Umbilical cord (tissue), 1 donor: ENCODE measurements at regions not wholly inside any gene's neighbourhood (a gene's known extent, or its start where the extent isn't known, plus 50 kb on each side); places are given as distances from the start of the nearest gene placed in this dataset.
A peak's percentile ranks its signal among the peaks of the same experiment; 100 is the strongest.

Experiments
- DNase-seq: peaks from one replicate; pipeline ENCODE4 v3.0.0-alpha.2; 2015; ENCODE audit warnings: low spot score

DNA sequence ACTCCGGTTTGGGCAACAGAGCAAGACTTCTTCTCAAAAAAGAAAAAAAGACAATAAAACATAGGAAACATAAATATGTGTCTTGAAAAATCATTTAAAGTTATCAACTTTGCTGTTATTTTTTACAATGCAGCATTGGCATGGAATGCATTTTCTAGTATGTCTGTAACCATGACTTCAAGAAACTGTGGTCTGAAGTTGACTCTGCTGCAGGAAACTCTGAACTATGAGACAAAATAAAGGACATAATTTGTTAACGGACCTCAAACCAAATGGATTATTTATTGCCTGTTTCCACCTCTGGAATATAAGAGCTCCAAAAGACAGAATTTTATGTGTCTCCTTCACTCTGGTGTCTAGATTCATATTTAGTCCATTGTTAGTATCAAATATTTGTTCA lies 79.1 kb downstream of the TRIB2 start:
- no peak for DNase-seq

DNA sequence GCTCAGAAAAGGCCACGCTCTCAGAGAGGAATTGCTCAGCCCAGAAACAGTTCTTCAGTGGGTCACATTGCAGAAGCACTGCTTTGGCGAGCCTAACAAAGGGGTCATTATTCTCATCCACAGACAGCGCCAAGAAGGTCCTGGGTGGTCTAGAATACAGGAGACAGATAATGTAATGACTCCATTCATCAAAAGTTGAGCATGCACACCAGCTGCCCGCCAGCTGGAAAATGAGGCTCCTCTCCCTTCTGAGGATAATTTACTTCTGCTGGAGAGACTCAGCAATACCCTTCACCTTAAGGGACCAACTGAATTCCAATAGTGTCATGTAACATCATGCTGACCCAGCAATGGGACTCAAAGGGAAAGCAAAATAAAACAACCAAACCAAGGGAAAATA lies 79.9 kb downstream of the TRIB2 start:
- no peak for DNase-seq

DNA sequence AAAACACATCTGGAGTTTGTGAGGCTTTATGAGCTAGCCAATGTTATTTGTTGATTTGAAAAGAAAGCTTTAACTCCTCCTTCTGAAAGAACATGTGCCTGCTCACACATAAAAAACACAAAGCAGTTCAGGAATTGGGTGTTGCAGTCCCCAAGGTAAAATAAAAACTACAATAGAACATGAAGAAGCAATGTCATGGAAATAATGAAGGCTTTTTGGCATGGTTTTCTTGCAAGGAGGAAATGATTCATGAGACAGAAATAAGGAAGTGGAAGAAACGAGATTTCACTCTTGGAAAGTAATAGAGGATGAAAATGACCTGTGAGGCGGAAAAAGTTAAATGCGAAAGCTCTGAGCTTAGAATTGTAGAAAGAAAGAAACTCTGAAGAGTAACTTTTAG lies 81.1 kb downstream of the TRIB2 start:
- peak; percentile 40 for DNase-seq

DNA sequence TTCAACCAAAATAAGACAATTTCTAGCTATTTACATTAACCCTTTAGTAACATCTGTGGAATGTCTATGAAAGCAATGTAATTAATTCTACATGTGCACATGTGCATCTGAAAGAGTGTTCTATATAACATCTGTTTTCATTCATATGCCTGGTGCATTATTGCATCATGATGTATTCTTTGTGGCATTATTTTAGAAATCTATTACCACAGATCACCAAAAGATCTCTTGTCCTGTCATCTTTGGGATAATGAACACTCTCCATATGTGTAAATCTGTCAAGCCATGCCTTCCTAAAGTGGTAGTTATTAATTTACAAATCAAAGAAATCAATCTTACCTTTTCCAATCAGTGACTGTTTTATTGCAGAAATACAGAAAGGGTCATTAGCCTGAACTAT lies 86.9 kb downstream of the TRIB2 start:
- DNase-seq: no peak

DNA sequence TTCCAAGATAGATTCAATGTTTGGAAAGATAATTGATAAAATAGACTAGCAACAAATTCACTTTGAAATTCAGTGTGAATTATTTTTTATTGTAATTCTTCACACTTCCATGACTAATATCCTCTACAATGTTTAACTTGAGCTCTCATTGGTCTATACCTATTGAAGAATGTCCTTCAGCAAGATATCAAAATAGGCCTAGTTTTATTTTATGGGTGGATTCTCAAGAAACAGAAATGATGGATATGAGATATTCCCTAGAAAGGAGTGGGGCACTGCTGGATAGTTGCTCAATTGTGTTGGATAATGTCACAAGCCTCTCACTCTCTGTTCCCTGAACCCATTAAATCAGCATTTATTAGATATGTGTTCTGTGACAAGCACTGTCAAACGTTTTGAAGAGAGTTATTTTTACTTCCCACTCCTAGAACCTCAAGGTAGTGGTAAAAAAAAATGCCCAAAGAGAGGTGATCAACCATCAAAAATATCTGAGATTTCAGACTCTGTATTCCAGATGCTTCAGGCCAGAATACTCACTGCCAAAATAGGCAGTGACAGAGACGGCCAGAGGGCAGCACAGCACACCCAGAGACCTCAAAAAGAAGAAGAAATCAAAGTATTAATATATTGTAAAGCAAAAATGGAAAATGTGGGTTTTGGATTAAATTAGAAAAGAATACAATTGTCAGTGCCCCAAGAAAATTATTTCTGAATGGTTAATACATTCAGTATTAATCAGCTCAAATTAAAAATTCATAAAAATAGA lies 87.5 kb downstream of the TRIB2 start:
- no peak for DNase-seq

DNA sequence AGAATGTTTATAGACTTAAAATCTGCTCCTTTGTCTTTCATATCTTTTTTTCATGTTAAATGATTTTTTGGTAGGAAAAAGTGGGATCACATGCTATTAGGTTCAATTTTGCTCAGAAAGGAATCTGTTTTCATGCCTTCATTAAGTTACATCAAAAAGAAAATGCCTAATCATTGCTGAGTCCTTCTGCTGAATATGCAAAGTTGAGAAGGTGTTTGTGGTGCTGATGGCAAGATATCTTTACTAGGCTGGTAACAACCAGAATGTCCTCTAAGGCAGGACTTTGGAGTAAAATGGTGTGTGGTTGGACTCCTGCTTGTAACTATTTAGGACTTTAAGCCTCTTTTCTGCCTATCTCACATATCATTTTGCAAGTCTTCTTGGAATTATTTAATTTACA lies 88.3 kb downstream of the TRIB2 start:
- DNase-seq: no peak

DNA sequence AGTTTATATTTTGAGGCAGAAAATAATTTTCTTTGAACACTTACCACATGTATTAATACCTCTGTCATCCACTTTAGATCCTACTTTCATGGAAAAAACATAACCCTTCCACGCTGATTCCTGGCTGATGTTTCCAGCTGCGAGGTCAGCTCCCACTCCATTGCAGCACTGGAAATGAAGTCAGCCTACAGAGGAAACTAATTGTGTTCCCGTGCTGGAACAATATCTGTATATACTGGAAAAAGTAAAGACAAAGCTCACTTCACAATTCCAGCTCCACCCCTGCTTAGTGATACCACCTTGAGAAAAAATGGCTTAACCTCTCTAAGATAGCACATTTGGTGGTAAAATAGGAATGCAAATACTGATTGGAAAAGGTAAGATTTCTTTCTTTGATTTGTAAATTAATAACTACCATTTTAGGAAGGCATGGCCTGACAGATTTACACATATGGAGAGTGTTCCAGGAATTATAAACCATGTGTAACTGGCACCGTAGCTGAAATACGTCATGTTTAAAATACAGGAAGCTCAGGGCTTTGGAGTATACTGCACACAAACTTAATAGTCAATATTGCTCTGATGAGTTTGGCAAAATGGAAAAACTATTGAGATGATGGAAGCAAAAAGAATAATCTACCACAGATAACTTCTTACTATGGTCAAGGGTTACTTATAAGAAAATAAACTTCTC lies 90.0 kb downstream of the TRIB2 start:
- DNase-seq: peak; percentile 31

DNA sequence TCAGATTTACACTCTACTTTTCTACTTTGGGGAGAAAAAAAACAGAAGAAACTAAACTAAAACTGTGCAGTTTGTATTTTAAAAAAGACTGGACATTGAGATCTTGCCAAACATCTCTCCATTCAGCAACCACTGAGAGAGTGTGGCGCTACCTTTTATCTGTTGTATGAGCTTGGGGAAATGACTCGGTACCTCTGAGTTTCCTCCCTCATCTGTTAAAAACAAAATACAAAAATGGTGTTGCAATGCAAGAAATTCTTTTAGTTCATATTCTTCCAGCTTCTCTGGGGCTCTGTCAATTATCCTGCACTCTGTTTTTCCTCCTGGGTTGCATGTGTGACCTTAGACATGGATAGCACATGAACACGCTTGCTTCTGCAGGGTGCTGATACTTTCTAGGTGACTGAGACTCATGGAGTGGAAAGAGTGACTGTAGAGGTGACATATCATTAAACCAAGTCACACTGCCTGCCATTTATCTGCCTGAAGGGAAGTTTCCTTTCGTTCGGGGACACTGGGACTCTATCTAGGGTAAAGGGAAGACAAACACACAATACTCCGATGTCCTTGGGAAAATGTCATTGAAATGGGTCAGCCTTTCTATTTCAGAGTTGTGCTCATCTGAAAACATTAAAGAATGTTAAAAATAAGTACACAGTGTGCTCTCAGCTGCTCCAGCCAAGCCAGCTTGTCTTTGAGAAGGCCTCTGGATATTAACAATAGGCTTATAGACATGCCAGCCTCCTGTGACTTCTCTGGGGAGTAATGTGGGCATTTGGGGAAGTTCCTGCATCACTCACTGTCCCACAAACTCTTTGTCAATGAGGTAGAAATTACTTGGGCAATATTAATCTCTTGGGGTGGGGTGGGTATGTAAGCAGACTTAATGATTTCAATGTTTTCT lies 91.4 kb downstream of the TRIB2 start:
- DNase-seq: no peak

DNA sequence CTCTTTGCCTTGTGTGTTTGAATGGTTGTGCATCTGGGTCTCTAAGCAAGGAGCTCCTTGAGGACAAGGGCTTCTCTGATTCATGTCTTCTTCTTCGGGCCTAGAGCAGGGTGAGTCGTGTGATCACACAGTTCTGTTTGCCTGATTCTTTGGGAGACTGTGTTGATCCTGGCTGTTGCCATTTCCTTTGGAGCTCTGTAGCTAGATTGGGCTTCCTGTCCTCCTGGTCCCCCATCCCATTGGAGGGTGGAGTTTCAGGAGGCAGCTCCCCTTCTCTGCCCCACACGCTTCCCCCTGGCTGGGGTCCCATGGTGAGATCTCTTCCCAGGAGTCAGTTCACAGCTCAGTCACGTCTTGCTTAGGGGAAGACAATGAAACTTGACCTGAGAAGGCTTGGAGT lies 92.8 kb downstream of the TRIB2 start:
- DNase-seq: no peak

DNA sequence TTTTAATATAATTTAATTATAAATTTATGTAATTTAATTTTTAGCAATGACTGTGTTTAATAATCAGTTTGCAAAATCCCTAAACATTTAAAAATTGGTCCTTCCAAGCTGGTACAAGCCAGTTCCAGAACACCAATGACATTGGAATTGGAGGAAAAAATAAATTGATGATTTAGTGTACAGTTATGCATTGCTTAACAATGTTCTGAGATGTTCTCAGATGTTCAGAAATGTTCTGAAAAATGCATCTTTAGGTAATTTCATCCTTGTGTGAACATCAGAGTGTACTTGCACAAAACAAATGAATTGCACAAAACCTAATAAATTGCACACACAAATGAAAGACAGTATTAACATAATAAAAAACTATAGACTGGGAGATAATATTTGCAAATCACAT lies 95.2 kb downstream of the TRIB2 start:
- no peak for DNase-seq

DNA sequence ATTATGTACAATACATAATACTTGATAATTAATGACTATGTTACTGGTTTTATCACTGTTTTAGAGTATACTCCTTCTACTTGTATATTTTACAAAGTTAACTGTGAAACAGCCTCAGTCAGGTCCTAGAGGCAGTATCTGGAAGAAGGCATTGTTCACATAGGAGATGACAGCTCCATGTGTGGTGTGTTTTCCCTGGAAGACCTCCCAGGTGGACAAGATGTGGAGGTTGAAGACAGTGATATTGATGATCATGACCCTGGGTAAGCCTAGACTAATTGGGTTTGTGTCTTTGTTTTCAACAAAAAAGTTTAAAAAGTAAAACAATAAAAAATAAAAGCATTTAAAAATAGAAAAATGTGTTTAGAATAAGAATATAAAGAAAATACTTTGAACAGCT lies 96.4 kb downstream of the TRIB2 start:
- DNase-seq: no peak

DNA sequence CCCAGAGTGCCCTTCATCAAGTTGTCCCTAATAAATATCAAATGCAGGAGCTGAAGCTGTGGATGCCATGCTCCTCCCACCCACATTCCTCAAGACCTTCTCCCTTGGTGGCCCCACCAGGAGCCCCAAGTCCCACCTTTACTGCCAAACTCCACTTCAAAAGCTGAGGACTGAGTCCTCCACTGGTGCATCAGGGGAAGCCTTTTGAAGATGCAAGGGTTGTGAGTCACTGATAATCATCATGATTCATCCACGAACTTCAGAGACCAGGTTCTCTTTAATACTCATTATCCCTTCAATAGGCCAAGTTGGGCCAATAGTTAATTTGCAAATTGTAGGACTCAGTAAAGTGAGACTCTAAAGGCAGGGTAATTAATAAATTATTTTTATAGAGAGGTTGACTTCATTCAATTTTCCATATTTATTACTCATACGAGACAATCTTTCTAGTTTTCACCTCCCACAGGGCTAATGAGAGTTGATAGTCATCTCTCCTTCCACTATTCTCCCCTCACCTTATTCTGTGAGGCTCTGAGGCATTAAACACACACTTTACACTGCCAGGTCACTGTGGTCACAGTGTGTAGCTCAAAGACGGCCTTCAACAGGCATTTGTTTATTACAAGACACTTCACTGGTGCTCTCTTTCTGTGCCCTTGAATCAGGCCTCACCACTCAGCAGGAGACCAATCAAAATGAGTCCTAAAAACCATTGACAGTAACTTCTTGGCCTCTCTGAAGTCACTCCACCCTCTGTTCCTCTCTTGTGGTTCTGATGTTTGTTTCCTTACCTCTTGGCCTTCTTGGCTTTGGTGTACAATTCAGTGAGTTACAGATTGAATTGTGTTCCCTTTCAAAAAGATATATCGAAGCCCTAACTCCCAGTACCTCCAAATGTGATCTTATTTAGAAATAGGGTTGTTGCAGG lies 99.9 kb downstream of the TRIB2 start:
- DNase-seq: no peak

DNA sequence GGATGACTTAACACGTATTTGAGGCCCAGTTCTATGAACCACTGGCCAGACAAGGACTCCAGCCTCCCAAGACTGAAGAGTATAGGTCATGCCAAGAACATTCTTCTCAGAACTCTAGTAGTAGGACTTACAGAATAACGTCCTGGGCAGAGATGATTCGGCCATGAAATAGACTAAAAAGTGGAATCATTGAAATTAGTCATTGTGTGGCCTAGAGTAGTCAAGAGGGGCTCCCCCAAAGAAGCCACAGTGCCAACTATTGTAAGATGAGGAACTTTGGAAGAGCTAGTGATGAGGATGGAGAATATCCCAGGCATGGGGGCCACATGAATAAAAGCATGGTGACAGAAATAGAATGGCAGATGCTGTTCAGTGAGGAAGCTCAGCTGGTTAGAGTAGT lies 101.1 kb downstream of the TRIB2 start:
- DNase-seq: no peak

DNA sequence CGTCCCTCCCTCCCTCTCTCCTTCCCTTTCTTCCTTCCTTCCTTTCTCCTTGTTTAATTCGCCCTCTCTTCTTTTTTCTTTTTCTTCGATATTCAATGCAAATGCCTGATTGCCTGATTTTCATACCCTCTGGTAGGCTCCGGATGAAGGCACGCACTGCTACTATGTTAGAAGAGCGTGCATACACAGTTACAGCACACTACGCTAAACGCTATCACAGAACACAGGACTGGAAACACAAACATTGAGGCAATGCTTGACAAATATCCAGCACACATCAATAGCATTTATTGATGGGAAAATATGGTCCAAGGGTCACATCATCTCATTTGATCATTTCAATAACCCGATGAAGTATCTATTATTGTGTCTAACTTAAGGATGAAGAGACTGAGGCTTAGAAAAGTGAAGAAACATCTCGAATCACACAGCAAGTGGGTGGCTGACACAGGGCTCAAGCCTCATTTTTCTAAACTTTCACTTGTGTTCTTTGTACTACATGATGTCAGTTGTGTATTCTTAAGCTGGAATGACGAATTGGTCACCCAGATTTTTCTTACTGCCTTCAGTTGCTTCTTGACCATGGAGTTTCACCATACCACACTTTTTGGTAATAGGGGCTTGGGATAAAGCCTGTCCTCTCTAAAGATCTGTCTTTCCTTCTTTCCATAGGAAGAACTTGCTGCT lies 101.8 kb downstream of the TRIB2 start:
- DNase-seq: no peak

DNA sequence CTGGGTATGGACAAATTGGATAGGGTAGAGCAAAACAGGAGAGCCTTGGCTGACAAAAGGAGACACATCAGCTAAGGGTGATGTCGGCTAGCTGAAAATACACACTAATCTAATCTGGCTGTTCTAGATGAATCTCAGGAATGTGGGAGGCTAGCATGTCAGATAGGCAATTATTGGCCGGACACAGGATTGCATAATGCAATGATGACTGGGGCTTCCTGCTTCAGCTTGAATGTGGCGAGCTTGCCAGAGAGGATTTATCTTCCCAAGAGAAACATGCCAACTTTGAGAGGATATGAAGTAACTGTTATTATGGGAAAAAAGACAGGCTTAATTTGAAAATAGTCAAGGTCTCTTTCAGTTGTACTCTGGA lies 102.4 kb downstream of the TRIB2 start:
- peak; percentile 96 for DNase-seq

DNA sequence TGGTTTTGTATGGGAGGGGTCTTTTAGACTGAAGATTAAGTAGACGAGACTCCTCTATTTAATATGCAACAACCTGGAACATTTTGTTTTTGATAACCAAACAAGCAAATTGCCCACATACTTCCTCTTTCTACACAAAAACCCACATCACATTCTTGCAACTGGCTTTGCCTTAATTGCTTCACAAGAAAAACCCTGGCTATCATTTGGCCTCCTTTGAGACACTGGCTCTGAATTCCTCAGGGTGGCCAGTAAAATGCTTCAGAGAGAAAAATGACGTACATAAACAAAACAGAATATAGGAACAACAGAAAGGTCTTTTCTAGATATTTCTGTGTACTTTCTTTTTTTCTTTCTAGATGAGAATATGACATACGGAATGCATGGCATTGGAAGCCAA lies 103.0 kb downstream of the TRIB2 start:
- DNase-seq: peak; percentile 14

DNA sequence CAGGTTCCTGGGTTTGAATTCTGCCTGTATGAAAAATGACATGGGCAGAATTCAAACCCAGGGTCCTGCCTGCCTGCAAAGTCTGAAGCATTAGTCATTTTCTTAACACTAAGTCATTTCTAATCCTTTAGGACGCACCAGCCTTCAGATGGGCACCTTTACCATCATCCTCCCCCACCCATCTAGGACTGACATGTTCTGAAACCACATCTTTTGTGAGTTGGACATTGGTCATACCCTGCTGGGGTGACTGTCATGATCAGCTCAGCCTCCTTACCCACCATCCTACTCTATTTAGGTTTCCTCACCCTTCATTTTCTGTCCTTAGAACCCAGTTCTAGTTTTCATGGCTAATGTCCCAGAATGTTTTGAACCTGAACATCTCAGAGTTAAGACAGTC lies 104.9 kb downstream of the TRIB2 start:
- no peak for DNase-seq

DNA sequence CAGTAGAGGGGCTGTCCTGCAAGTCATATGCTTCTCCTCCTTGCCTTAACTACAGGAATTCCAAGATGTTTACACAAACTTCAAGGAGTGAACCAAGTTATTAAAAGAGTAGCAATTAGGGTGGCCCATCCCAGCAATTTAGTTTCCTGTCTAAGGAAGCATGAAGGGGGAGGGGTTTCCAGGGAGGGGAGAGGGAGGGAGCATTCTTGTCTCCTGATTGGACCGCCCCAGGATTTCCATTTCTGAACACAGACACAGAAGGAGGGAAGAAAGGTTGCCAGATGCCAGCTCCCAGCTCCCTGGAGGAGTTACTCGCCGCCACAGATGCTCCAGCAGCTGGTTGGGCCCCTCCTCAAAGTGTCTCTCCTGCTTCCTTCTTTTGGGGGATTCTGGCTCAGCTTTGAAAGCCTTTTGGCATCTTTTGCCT lies 107.6 kb downstream of the TRIB2 start:
- DNase-seq: peak; percentile 70

DNA sequence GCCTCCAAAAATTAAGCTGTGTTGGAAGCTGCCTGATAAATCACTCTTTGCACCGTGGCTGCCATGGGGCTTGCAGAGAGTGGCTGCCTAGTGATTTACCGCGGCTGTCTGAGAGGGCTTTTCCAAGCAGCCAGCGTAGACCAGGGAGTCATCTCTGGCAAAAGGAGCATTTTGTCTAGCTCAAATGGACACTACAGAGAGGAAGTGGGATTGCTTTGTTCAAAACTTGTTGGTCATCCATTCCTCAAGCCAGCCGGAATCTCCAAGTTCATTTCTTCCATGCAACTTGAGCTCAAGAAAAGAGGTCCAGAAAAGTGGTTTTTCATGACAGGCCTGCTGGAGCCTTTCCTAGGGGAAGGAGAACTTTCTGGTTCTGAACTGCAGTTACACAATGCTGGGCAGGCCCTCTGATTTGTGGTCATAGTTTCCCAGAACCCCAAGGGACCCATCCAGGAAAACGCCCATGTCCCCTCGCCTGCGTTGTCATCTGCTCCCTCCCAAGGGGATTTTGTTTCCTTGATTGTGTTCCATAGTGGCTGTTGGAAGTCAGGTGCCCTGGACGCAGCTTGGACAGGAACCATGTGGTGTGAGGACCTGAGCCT lies 108.1 kb downstream of the TRIB2 start:
- DNase-seq: no peak

DNA sequence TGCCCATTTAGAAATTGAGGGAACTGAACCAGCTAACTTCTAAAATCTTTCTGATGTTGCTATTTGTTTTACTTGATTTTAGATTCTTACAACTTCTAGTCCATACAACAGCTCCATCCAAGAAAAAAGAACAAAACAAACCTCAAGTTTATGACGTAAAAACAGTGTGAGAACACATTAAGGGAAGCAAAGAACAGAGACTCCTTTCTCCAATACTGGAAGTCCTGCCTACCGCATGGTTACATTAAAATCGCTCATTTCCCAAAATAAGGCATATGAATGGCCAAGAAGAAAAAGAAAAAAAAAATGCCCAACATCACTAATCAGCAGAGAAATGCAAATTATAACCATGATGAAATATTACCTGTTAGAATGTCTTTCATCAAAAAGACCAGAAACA lies 110.0 kb downstream of the TRIB2 start:
- no peak for DNase-seq
